ENCODE measurements at regions not wholly inside any gene's neighbourhood (a gene's known extent, or its start where the extent isn't known, plus 50 kb on each side); places are given as distances from the start of the nearest gene placed in this dataset.

GRCh38 chr11:91608677-91609076, 615.9 kb upstream of the FAT3 start (continued):
- TF ChIP-seq ZFP41 (tag by site-specific recombination; IDR thresholded peaks at IDR 0.05; ENCODE audit: borderline replicate concordance): no peak
- no peak for TF ChIP-seq ZNF354C (tag by site-specific recombination; IDR thresholded peaks at IDR 0.05; ENCODE audit: borderline replicate concordance, low read depth)
- no peak for TF ChIP-seq ZNF701 (tag by site-specific recombination; IDR thresholded peaks at IDR 0.05)
- TF ChIP-seq, protein P1, sequence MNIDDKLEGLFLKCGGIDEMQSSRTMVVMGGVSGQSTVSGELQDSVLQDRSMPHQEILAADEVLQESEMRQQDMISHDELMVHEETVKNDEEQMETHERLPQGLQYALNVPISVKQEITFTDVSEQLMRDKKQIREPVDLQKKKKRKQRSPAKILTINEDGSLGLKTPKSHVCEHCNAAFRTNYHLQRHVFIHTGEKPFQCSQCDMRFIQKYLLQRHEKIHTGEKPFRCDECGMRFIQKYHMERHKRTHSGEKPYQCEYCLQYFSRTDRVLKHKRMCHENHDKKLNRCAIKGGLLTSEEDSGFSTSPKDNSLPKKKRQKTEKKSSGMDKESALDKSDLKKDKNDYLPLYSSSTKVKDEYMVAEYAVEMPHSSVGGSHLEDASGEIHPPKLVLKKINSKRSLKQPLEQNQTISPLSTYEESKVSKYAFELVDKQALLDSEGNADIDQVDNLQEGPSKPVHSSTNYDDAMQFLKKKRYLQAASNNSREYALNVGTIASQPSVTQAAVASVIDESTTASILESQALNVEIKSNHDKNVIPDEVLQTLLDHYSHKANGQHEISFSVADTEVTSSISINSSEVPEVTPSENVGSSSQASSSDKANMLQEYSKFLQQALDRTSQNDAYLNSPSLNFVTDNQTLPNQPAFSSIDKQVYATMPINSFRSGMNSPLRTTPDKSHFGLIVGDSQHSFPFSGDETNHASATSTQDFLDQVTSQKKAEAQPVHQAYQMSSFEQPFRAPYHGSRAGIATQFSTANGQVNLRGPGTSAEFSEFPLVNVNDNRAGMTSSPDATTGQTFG (tag by site-specific recombination; IDR thresholded peaks at IDR 0.05; ENCODE audit: borderline replicate concordance): no peak
- no peak for TF ChIP-seq ZFP37 (tag by site-specific recombination; IDR thresholded peaks at IDR 0.05)
- TF ChIP-seq ZBTB6 (tag by site-specific recombination; IDR thresholded peaks at IDR 0.05): no peak
- TF ChIP-seq ZNF837 (tag by site-specific recombination; IDR thresholded peaks at IDR 0.05): no peak
- TF ChIP-seq ZNF707 (tag by site-specific recombination; IDR thresholded peaks at IDR 0.05): no peak
- TF ChIP-seq ZBTB1 (tag by site-specific recombination; IDR thresholded peaks at IDR 0.05): no peak
- TF ChIP-seq ZNF654 (tag by site-specific recombination; IDR thresholded peaks at IDR 0.05; ENCODE audit: low read depth): no peak

GRCh38 chr11:91596111-91596510, 628.5 kb upstream of the FAT3 start:
- no peaks in the 10 kb centered on the region for H3K9me3 ChIP-seq (ENCODE audit: control insufficient read depth, insufficient read depth, low read depth, low read length)
- H3K4me1 ChIP-seq (ENCODE audit: control insufficient read depth, insufficient read depth, low read length): no peaks in the 10 kb centered on the region
- H3K36me3 ChIP-seq (ENCODE audit: control insufficient read depth in 2 of 2, insufficient read depth in 1 of 2, low read length in 2 of 2): no peaks in the 10 kb centered on the region
- TF ChIP-seq, protein P2, sequence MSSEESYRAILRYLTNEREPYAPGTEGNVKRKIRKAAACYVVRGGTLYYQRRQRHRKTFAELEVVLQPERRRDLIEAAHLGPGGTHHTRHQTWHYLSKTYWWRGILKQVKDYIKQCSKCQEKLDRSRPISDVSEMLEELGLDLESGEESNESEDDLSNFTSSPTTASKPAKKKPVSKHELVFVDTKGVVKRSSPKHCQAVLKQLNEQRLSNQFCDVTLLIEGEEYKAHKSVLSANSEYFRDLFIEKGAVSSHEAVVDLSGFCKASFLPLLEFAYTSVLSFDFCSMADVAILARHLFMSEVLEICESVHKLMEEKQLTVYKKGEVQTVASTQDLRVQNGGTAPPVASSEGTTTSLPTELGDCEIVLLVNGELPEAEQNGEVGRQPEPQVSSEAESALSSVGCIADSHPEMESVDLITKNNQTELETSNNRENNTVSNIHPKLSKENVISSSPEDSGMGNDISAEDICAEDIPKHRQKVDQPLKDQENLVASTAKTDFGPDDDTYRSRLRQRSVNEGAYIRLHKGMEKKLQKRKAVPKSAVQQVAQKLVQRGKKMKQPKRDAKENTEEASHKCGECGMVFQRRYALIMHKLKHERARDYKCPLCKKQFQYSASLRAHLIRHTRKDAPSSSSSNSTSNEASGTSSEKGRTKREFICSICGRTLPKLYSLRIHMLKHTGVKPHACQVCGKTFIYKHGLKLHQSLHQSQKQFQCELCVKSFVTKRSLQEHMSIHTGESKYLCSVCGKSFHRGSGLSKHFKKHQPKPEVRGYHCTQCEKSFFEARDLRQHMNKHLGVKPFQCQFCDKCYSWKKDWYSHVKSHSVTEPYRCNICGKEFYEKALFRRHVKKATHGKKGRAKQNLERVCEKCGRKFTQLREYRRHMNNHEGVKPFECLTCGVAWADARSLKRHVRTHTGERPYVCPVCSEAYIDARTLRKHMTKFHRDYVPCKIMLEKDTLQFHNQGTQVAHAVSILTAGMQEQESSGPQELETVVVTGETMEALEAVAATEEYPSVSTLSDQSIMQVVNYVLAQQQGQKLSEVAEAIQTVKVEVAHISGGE (tag by site-specific recombination; conservative IDR thresholded peaks at IDR 0.05; ENCODE audit: low read depth): no peak
- TF ChIP-seq ZNF654 (tag by site-specific recombination; IDR thresholded peaks at IDR 0.05; ENCODE audit: low read depth) (no peak), HOXA7 (CRISPR knock-in tag; IDR thresholded peaks at IDR 0.05; ENCODE audit: borderline replicate concordance) (no peak)
- TF ChIP-seq, protein P3, sequence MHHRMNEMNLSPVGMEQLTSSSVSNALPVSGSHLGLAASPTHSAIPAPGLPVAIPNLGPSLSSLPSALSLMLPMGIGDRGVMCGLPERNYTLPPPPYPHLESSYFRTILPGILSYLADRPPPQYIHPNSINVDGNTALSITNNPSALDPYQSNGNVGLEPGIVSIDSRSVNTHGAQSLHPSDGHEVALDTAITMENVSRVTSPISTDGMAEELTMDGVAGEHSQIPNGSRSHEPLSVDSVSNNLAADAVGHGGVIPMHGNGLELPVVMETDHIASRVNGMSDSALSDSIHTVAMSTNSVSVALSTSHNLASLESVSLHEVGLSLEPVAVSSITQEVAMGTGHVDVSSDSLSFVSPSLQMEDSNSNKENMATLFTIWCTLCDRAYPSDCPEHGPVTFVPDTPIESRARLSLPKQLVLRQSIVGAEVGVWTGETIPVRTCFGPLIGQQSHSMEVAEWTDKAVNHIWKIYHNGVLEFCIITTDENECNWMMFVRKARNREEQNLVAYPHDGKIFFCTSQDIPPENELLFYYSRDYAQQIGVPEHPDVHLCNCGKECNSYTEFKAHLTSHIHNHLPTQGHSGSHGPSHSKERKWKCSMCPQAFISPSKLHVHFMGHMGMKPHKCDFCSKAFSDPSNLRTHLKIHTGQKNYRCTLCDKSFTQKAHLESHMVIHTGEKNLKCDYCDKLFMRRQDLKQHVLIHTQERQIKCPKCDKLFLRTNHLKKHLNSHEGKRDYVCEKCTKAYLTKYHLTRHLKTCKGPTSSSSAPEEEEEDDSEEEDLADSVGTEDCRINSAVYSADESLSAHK (tag by site-specific recombination; IDR thresholded peaks at IDR 0.05): no peak
- TF ChIP-seq, protein P4, sequence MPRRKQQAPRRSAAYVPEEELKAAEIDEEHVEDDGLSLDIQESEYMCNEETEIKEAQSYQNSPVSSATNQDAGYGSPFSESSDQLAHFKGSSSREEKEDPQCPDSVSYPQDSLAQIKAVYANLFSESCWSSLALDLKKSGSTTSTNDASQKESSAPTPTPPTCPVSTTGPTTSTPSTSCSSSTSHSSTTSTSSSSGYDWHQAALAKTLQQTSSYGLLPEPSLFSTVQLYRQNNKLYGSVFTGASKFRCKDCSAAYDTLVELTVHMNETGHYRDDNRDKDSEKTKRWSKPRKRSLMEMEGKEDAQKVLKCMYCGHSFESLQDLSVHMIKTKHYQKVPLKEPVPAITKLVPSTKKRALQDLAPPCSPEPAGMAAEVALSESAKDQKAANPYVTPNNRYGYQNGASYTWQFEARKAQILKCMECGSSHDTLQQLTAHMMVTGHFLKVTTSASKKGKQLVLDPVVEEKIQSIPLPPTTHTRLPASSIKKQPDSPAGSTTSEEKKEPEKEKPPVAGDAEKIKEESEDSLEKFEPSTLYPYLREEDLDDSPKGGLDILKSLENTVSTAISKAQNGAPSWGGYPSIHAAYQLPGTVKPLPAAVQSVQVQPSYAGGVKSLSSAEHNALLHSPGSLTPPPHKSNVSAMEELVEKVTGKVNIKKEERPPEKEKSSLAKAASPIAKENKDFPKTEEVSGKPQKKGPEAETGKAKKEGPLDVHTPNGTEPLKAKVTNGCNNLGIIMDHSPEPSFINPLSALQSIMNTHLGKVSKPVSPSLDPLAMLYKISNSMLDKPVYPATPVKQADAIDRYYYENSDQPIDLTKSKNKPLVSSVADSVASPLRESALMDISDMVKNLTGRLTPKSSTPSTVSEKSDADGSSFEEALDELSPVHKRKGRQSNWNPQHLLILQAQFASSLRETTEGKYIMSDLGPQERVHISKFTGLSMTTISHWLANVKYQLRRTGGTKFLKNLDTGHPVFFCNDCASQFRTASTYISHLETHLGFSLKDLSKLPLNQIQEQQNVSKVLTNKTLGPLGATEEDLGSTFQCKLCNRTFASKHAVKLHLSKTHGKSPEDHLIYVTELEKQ (tag by site-specific recombination; IDR thresholded peaks at IDR 0.05; ENCODE audit: borderline replicate concordance): no peak
- ChIA-PET POLR2A (no interaction called here), CTCF (no interaction called here)
- H3K27ac ChIP-seq (ENCODE audit: extremely low read depth, low read depth, low read length): no peak overlapping the region
- H3K4me3 ChIP-seq (ENCODE audit: low read depth, low read length): no peak overlapping the region
